ENCODE measurements at regions not wholly inside any gene's neighbourhood (a gene's known extent, or its start where the extent isn't known, plus 50 kb on each side); places are given as distances from the start of the nearest gene placed in this dataset.

DNA sequence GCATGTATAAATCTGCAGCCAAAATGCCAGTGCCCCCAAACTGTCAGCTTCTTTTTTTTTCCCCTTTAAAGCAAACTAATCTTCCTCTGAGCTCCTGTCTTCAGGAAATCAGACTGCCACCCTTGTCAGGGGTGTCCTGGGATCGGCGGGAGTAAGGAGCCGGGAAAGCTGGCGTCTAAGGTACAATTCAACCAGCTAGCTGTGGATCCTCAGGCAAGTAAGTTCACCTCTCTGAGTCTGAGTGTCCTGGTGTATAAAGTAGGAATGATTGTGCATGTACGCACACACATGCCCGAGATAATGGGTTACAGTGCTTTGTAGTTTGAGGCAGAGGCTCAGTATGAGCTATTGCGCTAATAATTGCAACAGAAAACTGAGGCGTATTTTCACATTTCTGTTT, 98.3 kb downstream of the ANKRD60 start:
- intact Hi-C loops (cut with micrococcal nuclease; ENCODE audit: unreplicated experiment), result no loop called here
- Histone ChIP-seq H3K4me2 (ENCODE audit: control insufficient read depth, insufficient read depth) (no peak overlapping the region), H2AFZ (ENCODE audit: control insufficient read depth, low read depth, low read length) (no peak overlapping the region), H3K4me3 (no peak overlapping the region), H3K27ac (ENCODE audit: control insufficient read depth, insufficient read depth) (no peak overlapping the region), H3K27me3 (replicated peaks in 1 of 2; ENCODE audit: control insufficient read depth in 2 of 2, insufficient read depth in 2 of 2, low read length in 1 of 2) (peaks cover 4 to 10% of the 10 kb centered on the region in 2 experiments), H3K36me3 (ENCODE audit: control insufficient read depth in 2 of 2, insufficient read depth in 2 of 2, low read length in 1 of 2) (no peaks in the 10 kb centered on the region), H4K20me1 (ENCODE audit: control insufficient read depth, insufficient read depth) (no peaks in the 10 kb centered on the region), H3K4me1 (ENCODE audit: control insufficient read depth, insufficient read depth, low read length) (no peaks in the 10 kb centered on the region), H3K79me2 (ENCODE audit: control insufficient read depth, insufficient read depth, low read length) (no peaks in the 10 kb centered on the region), H3K9me3 (replicated peaks; ENCODE audit: control insufficient read depth, insufficient read depth, low read length) (no peaks in the 10 kb centered on the region; the same call in 2 of the 3 replicates), H3K9ac (ENCODE audit: control insufficient read depth, insufficient read depth, low read length) (no peak overlapping the region)
- WGBS (ENCODE audit: insufficient coverage, insufficient replicate concordance, low lambda C conversion rate, missing lambda C conversion rate), result 54% methylated on average over 8 of the region's 8 CpGs
- ChIA-PET POLR2A (no interaction called here), RAD21 (ENCODE audit: unreplicated experiment) (no interaction called here), CTCF (no interaction called here), SMC1A (ENCODE audit: uncharacterized antibody, unreplicated experiment) (interaction anchor here (1.1 kb wide), 1 partner anchor 43 kb away, joined by 3 read pairs; no protein-coding TSS in a partner anchor)
- DNase-seq (ENCODE audit: low read depth, low spot score), result no peak
- no peak for FAIRE-seq
- ATAC-seq, result no peak
- no TSS peak for BruUV-seq (replicated peaks)
- TF ChIP-seq CREM (IDR thresholded peaks at IDR 0.05; ENCODE audit: low read depth) (no peak), CHD4 (IDR thresholded peaks at IDR 0.05) (no peak), IKZF2 (IDR thresholded peaks at IDR 0.05) (no peak)
- in situ Hi-C loops (cut with MboI), result no loop called here

DNA sequence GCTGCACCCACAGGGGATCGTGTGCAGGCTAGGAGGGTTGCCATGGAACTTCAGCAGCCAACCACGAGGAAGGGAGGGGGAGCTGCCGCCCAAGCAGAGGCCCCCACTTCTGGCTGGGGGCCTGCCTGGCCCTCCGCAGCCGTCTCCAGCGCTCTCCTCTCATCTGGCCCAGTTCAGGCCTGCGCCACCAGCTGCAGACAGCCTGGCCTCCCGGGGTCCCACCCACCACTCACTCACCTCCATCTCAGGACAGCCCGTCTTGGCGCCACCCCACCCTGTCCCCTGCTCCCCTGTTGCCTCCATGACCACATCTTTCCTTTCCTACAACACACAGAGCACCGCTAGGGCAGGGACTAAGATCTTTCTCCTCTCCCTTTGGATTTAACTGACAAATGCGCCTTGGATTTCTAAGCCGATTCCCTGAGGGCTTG, 98.7 kb downstream of the ANKRD60 start:
- Histone ChIP-seq H3K36me3 (ENCODE audit: control insufficient read depth in 2 of 2, insufficient read depth in 2 of 2, low read length in 1 of 2) (no peaks in the 10 kb centered on the region), H3K4me1 (ENCODE audit: control insufficient read depth, insufficient read depth, low read length) (no peaks in the 10 kb centered on the region), H4K20me1 (ENCODE audit: control insufficient read depth, insufficient read depth) (no peaks in the 10 kb centered on the region), H3K4me3 (no peak overlapping the region), H3K9ac (ENCODE audit: control insufficient read depth, insufficient read depth, low read length) (no peak overlapping the region), H3K4me2 (ENCODE audit: control insufficient read depth, insufficient read depth) (no peak overlapping the region), H3K9me3 (replicated peaks; ENCODE audit: control insufficient read depth, insufficient read depth, low read length) (no peaks in the 10 kb centered on the region; the same call in 2 of the 3 replicates), H3K27me3 (replicated peaks in 1 of 2; ENCODE audit: control insufficient read depth in 2 of 2, insufficient read depth in 2 of 2, low read length in 1 of 2) (peaks cover 4 to 10% of the 10 kb centered on the region in 2 experiments), H3K27ac (ENCODE audit: control insufficient read depth, insufficient read depth) (no peak overlapping the region), H2AFZ (ENCODE audit: control insufficient read depth, low read depth, low read length) (no peak overlapping the region), H3K79me2 (ENCODE audit: control insufficient read depth, insufficient read depth, low read length) (no peaks in the 10 kb centered on the region)
- intact Hi-C loops (cut with micrococcal nuclease; ENCODE audit: unreplicated experiment), result no loop called here
- CTCF ChIA-PET, result no interaction called here
- ATAC-seq, result no peak
- RAD21 ChIA-PET (ENCODE audit: unreplicated experiment), result no interaction called here
- DNase-seq (ENCODE audit: low read depth, low spot score), result no peak
- SMC1A ChIA-PET (ENCODE audit: uncharacterized antibody, unreplicated experiment), result interaction anchor here (1.1 kb wide), 1 partner anchor 42 kb away, joined by 3 read pairs; no protein-coding TSS in a partner anchor
- POLR2A ChIA-PET, result no interaction called here
- 13% methylated on average over 13 of the region's 13 CpGs for WGBS (ENCODE audit: insufficient coverage, insufficient replicate concordance, low lambda C conversion rate, missing lambda C conversion rate)
- BruUV-seq (replicated peaks), result no TSS peak
- in situ Hi-C loops (cut with MboI), result no loop called here
- no peak for FAIRE-seq
- no peak for TF ChIP-seq TCF12 (IDR thresholded peaks at IDR 0.05; ENCODE audit: low read depth, low read length)
- TF ChIP-seq, protein P1, sequence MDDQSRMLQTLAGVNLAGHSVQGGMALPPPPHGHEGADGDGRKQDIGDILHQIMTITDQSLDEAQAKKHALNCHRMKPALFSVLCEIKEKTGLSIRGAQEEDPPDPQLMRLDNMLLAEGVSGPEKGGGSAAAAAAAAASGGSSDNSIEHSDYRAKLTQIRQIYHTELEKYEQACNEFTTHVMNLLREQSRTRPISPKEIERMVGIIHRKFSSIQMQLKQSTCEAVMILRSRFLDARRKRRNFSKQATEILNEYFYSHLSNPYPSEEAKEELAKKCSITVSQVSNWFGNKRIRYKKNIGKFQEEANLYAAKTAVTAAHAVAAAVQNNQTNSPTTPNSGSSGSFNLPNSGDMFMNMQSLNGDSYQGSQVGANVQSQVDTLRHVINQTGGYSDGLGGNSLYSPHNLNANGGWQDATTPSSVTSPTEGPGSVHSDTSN (IDR thresholded peaks at IDR 0.05; ENCODE audit: insufficient replicate concordance, low read depth, low read length), result no peak
- TF ChIP-seq CBX3 (IDR thresholded peaks at IDR 0.05; ENCODE audit: borderline replicate concordance, low read depth), result no peak
- no peak for TF ChIP-seq ZNF622 (IDR thresholded peaks at IDR 0.05)
- TF ChIP-seq, protein P2, sequence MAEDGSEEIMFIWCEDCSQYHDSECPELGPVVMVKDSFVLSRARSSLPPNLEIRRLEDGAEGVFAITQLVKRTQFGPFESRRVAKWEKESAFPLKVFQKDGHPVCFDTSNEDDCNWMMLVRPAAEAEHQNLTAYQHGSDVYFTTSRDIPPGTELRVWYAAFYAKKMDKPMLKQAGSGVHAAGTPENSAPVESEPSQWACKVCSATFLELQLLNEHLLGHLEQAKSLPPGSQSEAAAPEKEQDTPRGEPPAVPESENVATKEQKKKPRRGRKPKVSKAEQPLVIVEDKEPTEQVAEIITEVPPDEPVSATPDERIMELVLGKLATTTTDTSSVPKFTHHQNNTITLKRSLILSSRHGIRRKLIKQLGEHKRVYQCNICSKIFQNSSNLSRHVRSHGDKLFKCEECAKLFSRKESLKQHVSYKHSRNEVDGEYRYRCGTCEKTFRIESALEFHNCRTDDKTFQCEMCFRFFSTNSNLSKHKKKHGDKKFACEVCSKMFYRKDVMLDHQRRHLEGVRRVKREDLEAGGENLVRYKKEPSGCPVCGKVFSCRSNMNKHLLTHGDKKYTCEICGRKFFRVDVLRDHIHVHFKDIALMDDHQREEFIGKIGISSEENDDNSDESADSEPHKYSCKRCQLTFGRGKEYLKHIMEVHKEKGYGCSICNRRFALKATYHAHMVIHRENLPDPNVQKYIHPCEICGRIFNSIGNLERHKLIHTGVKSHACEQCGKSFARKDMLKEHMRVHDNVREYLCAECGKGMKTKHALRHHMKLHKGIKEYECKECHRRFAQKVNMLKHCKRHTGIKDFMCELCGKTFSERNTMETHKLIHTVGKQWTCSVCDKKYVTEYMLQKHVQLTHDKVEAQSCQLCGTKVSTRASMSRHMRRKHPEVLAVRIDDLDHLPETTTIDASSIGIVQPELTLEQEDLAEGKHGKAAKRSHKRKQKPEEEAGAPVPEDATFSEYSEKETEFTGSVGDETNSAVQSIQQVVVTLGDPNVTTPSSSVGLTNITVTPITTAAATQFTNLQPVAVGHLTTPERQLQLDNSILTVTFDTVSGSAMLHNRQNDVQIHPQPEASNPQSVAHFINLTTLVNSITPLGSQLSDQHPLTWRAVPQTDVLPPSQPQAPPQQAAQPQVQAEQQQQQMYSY (CRISPR knock-in tag; IDR thresholded peaks at IDR 0.05), result no peak
- TF ChIP-seq, protein P3, sequence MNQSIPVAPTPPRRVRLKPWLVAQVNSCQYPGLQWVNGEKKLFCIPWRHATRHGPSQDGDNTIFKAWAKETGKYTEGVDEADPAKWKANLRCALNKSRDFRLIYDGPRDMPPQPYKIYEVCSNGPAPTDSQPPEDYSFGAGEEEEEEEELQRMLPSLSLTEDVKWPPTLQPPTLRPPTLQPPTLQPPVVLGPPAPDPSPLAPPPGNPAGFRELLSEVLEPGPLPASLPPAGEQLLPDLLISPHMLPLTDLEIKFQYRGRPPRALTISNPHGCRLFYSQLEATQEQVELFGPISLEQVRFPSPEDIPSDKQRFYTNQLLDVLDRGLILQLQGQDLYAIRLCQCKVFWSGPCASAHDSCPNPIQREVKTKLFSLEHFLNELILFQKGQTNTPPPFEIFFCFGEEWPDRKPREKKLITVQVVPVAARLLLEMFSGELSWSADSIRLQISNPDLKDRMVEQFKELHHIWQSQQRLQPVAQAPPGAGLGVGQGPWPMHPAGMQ (IDR thresholded peaks at IDR 0.05; ENCODE audit: borderline replicate concordance), result no peak
- no peak for TF ChIP-seq MEF2A (IDR thresholded peaks at IDR 0.05; ENCODE audit: insufficient read depth, low read depth, low read length)
- no peak for TF ChIP-seq WRNIP1 (IDR thresholded peaks at IDR 0.05; ENCODE audit: borderline replicate concordance, low read depth, low read length)

Data from GM12878 (cell line).